ENCODE measurements at regions not wholly inside any gene's neighbourhood (a gene's known extent, or its start where the extent isn't known, plus 50 kb on each side); places are given as distances from the start of the nearest gene placed in this dataset.

- Histone ChIP-seq H3K36me3 (no peaks in the 10 kb centered on the region), H3K9me3 (no peaks in the 10 kb centered on the region), H3K27me3 (no peaks in the 10 kb centered on the region), H3K4me1 (ENCODE audit: insufficient read depth) (no peaks in the 10 kb centered on the region), H3K27ac (no peak overlapping the region), H3K4me3 (no peak overlapping the region)
- intact Hi-C loops (cut with DNase I) = no loop called here
- DNase-seq = no peak
- TF ChIP-seq EP300 (IDR thresholded peaks at IDR 0.05) = no peak
- TF ChIP-seq, protein P1, sequence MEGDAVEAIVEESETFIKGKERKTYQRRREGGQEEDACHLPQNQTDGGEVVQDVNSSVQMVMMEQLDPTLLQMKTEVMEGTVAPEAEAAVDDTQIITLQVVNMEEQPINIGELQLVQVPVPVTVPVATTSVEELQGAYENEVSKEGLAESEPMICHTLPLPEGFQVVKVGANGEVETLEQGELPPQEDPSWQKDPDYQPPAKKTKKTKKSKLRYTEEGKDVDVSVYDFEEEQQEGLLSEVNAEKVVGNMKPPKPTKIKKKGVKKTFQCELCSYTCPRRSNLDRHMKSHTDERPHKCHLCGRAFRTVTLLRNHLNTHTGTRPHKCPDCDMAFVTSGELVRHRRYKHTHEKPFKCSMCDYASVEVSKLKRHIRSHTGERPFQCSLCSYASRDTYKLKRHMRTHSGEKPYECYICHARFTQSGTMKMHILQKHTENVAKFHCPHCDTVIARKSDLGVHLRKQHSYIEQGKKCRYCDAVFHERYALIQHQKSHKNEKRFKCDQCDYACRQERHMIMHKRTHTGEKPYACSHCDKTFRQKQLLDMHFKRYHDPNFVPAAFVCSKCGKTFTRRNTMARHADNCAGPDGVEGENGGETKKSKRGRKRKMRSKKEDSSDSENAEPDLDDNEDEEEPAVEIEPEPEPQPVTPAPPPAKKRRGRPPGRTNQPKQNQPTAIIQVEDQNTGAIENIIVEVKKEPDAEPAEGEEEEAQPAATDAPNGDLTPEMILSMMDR (IDR thresholded peaks at IDR 0.05) = no peak
- 88 to 89% (median 89%) methylated on average over 7 of the region's 7 CpGs for whole genome bisulfite sequencing, 3 donors
These were observed 243.5 kb upstream of the ZNF521 start for GRCh38 chr18:25595274-25596060.

GRCh38 chr18:25594351-25594750 is 242.4 kb upstream of the ZNF521 start:
- Histone ChIP-seq H3K4me1 (ENCODE audit: insufficient read depth) (no peaks in the 10 kb centered on the region), H3K27ac (no peak overlapping the region), H3K36me3 (no peaks in the 10 kb centered on the region), H3K4me3 (no peak overlapping the region), H3K27me3 (no peaks in the 10 kb centered on the region), H3K9me3 (no peaks in the 10 kb centered on the region)
- TF ChIP-seq, protein P1 (IDR thresholded peaks at IDR 0.05) = no peak
- TF ChIP-seq EP300 (IDR thresholded peaks at IDR 0.05) (no peak), POLR2A (IDR thresholded peaks at IDR 0.05) (no peak)
- no peak for DNase-seq
- intact Hi-C loops (cut with DNase I) = no loop called here
- WGBS, 3 donors = 95 to 100% (median 98%) methylated on average over 1 of the region's 1 CpG

DNA sequence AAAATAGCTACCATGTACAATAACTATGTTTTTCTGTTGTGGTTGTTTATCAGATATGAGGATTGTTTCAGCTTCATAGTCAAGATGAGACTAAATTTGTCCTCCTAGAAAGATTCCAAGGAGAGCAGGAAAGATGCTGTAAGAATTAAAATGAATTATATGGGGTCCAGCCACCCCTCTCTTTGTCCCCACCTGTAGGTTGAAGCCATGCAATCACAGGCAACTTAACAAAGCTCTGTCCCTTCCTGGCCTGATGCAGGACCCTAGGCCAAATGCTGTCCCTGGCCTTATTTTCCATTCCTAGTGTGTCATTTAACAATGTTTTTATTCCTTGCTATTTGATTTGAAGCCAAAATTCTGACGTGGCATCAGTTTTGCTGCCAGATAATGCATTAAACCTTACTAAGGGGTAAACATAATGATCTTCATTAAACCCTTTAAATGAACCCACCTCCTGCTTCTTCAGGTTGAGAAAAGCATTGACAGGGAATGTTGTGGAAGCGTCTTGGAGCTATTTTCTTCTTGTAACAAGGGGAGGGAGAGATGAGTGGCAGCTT is 240.9 kb upstream of the ZNF521 start:
- 66 to 72% (median 68%) methylated on average over 2 of the region's 2 CpGs for WGBS, 3 donors
- H3K27me3 ChIP-seq = no peaks in the 10 kb centered on the region
- H3K4me1 ChIP-seq (ENCODE audit: insufficient read depth) = no peaks in the 10 kb centered on the region
- no peak overlapping the region for H3K4me3 ChIP-seq
- no peak for DNase-seq
- no peak for TF ChIP-seq POLR2A (IDR thresholded peaks at IDR 0.05)
- TF ChIP-seq, protein P1 (IDR thresholded peaks at IDR 0.05) = no peak
- H3K36me3 ChIP-seq = no peaks in the 10 kb centered on the region
- intact Hi-C loops (cut with DNase I) = no loop called here
- H3K27ac ChIP-seq = no peak overlapping the region
- H3K9me3 ChIP-seq = no peaks in the 10 kb centered on the region

GRCh38 chr18:25590456-25590855 is 238.5 kb upstream of the ZNF521 start:
- Histone ChIP-seq H3K4me3 (no peak overlapping the region), H3K27ac (no peak overlapping the region), H3K36me3 (no peaks in the 10 kb centered on the region), H3K4me1 (ENCODE audit: insufficient read depth) (no peaks in the 10 kb centered on the region), H3K27me3 (no peaks in the 10 kb centered on the region), H3K9me3 (no peaks in the 10 kb centered on the region)
- WGBS, 3 donors = 90 to 93% (median 91%) methylated on average over 8 of the region's 8 CpGs
- intact Hi-C loops (cut with DNase I) = no loop called here
- TF ChIP-seq POLR2A (IDR thresholded peaks at IDR 0.05) (no peak), EP300 (IDR thresholded peaks at IDR 0.05) (no peak)
- TF ChIP-seq, protein P1 (IDR thresholded peaks at IDR 0.05) = no peak
- DNase-seq = no peak

Data from ovary (tissue), 7 donors.